ENCODE measurements at regions not wholly inside any gene's neighbourhood (a gene's known extent, or its start where the extent isn't known, plus 50 kb on each side); places are given as distances from the start of the nearest gene placed in this dataset.
"Not testable (repeated sequence)": the region's sequence is repeated elsewhere in the genome, so short reads cannot be mapped to it uniquely, and the experiment has no call there.

DNA sequence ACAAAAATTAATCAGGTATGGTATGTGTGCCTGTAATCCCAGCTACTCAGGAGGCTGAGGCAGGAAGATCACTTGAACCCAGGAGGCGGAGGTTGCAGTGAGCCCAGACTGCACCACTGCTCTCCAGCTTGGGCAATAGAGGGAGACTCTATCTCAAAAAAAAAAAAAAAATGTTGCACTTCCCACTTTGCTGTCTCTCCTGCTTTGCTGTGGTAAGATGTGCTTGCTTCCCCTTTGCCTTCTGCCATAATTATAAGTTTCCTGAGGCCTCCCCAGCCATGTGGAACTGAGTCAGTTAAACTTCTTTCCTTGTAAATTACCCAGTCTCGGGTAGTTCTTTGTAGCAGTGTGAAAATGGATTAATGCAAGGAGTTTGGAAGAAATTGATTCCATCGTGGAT lies 120.3 kb upstream of the CFAP20DC start:
- not testable (repeated sequence) for DNase-seq

DNA sequence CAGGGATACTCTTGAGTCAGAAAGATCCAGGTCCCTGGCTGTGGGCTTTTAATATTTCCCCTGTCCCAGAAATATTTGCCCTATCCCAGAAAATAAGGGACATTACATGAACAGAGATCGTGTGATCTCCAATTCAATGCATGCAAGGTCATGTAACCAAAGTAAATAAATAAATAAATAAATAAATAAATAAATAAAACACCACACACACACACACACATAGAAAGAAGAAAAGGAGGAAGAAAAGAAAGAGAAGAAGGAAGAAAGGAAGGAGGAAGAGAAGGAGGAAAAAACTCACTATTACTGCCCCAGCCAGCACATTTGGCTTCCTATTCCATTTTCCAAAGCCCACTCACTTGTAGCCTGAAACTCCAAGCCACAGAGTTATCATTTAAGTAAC lies 117.9 kb upstream of the CFAP20DC start:
- DNase-seq = no peak

DNA sequence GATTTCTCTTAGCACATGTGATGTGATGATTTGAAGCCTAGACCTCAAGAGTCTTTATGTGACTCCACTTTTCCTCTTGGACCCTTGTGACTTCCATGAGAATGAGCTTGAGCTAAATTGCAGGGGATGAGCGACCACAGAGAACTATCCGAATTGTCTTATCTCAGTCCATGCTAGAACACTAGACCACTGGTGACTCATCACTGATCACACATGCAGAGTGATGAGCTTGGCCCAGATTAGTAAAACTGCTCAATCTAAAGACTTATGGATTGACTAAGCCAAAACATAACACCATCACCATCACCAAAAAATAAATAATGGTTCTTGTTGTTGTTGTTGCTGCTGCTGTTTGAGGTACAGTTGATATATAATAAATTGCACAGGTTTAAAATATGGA lies 114.1 kb upstream of the CFAP20DC start:
- no peak for DNase-seq

DNA sequence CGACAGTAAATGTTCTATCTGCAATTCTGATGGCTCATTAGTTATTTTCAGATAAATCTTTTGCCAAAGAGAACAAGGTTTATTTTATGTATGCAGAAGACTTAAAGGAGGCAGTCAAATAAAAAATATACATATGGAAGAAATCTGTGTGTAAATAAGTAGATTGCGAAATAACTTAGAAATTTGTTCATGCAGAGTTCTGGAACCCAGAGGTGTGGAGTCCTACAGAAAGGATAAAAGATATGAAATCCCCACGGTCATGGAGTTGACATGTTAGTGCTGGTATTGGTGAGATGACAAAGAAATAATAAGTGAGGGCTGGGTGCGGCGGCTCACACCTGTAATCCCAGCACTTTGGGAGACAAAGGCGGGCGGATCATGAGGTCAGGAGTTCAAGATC lies 111.2 kb upstream of the CFAP20DC start:
- DNase-seq = no peak

DNA sequence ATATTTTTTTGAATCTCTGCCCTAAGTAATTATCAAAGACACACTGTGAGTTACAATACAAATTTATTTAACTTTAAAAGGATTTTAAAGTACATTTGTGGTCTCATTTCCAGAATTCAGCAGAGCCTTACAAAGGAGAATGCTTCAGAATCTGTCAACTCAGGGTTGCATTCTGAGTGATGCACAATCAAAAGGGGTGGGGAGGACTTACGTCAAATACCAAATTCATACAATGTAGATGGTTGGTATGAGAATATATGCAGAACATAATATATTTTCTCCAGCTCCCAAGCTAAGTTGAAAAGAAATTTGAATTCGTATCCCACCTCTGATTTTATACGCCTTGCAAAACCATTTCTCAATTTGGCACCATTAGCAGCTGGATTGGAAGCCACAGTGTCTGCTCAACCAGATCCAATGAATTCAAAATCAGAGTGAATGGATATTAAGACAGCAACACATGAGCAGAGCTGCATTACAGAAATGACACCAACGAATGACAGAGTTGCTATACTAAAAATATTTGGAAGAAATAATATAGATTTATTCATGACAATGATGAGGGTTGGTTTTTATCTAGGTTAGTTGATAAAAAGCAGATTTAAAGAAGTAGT lies 110.4 kb upstream of the CFAP20DC start:
- no peak for DNase-seq

DNA sequence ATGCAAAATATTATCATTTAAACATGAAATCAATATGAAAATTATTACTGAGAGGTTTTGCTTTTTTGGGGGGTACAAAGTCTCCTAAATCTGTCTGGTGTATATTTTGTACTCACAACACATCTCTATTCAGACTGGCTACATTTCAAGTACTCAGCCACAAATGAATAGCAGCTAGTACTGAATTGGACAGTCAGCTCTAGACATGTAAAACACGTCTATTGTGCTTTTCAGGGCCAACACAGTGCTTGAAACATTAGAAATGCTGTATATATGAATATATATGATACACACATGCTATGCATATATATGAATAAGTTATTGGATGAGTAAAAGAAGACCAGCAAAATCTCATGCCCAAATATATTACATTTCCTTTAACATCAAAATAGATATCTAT lies 103.8 kb upstream of the CFAP20DC start:
- DNase-seq = no peak

DNA sequence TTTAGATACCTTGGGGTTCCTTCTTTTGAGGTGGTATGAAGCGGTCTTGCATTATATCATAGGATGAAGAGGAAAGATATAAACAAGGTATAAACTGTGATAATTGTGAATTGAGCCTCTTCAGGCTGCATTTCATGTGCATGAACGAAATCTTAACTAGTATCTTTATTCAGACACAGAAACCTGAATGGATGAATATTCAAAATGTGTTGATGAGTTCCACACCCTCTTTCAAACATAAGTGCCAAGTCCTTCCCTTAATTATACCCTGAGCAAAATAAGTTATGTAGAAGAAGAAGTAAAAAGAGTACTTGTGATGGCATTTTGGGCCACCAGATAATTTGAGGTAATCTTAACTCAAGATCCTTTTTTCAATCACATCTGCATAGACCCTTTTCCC lies 103.1 kb upstream of the CFAP20DC start:
- DNase-seq = no peak

DNA sequence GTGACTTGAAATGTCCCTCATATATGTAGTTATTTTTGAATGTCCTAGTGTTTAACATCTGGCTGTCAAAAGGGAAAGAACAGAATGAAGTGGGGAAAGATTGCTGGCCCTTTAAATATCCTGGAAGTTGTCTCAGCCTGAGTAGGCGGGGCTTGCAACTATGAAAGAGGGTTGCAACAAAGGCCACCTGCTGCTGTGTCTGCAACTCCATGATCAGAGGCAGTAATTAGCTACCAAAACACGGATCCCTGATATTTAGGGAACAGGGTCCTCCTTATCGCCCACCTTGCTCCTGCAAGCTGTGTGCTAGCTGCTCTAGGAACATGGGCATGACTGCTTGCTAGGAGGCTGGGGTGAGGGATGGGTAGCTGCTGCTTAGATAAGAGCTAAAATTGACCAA lies 100.2 kb upstream of the CFAP20DC start:
- DNase-seq = no peak

DNA sequence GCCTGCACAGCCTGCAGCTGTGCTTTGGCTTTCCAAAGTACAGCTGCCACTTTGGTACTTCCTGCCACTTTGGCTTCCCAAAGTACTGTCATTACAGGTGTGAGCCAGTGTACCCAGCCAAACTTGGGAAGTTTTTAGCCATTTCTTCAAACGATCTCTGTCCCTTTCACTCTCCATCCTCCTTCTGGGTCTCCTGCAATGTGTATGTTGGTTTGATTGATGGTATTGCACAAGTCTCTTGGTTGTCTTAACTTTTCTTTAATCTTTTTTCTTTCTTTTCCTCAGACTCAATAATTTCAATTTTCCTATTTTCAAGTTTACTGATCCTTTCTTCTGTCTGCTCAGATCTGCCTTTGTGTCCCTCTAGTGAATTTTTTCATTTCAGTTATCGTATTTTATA lies 99.3 kb upstream of the CFAP20DC start:
- no peak for DNase-seq

DNA sequence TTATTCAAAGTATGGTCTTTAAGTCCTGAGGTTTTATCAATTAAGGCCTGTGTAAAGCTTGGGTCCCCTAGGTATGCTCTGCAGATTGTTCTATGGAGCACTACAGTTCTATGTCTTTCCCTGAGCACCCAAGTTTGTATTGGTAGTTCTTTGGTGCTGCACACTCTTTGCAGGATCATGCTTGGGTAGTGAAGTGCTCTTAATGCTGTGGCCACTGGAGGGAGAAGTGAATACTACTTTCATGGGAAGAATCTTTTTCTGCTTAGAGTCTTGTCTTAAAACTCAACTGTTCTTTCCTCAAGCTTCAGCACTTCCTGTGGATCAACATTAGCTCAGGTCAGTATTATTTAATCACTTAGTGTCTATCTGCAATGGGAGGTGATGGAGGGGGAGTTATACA lies 93.6 kb upstream of the CFAP20DC start:
- no peak for DNase-seq

DNA sequence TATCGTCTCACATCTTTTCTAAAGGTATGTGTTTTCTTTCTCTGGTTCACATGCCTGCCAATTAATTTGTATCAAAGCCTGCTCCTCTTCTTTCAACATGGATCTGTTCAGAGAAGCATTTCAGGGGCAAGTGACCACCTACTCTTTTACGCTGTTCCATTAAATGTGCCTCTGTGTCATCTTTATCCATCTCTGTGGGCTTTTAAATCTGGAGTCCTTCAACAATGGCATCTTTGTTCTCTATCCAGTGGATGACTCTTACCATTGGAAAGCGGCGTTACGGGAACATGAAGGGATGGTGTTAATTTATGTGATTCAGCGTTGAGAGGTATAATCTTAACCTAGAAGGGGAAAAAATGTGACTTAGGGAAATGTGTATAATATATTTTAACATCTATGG lies 92.7 kb upstream of the CFAP20DC start:
- DNase-seq = no peak

DNA sequence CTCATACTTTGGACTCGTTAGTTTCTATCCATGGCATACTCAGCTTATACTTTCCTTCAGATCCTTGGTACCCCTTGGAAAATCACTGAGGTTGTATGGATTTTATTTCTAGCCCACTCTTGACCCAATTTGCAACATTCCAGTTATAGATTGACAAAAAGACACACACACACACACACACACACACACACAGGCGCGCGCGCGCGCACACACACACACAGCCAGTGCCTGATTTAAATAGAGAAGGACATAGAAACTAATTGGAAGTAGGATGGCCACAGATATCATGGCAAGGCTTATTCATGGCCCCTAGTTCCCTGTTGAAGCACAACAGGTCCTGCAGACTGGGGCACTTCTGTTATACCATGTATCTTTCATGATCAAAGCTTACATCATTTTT lies 89.1 kb upstream of the CFAP20DC start:
- no peak for DNase-seq

DNA sequence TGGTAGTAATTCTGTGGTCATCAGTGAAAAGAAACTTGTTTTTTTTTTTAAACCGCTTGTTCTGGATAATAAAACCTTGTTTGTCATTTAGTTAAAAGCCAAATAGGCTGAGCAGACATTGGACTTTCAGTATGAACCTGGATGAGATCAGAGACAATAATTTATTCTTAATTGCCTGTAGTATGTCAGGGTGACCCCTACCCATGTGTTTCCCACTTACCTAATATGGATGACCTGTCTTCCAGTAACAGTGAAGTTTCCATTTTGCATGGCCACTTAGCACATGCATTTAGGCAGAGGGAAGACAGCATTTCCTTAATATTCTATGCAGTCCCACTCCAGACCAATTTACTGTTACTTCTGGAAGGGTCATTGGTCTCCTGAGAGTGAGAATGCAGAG lies 87.6 kb upstream of the CFAP20DC start:
- no peak for DNase-seq

DNA sequence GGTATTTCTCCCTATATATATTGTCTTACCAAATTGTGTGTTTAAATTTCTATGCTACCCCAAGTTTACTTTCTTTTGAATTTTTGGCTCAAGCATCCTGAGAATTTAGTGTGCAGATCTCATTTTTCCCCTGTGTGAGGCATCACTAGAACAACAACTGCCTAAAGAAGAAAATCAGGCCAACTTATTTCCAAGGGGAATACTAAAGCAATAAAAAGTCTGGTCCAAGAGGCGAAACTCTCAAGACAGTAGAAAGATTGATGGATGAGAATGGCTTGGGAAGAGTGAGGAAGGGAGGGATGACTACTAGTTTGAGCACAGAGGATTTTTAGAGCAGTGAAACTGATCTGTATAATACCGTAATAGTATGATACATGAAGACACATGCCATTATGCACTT lies 86.3 kb upstream of the CFAP20DC start:
- no peak for DNase-seq

DNA sequence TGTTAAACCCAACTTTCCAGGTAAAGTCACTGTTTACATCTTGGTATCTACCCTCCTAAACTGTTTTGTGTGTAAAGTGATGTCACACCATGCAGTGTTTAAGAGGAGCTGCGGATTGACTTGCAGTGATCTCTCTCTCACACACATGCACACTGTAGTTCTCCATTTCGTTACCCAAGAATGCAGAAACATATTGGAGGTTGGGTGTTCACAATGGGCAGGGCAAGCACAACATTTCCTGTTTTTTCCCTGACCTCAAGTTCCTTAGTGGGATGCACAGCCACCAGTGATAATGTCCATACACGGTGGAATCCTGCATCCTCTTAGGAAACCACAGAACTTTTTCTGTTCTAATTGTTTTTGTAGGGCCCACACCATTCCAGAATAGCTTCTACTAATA lies 85.3 kb upstream of the CFAP20DC start:
- no peak for DNase-seq

DNA sequence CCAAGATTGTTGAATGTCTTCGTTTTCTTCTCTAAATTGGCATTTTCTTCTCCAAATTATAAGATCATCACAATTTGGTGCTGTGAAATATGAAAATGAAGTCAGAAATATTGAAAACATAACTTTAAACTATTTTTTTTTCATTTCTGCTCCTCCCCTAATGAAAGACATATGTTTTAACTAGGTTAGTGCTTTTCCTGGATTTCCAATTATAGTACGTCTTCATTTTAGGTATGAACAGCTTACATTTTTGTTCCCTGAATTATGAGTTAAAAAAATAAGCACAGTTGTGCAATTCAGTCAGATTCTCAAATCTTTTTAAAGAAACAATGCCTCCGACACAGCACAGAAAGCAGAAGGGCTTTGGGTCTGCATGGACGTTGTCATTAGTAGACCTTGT lies 83.5 kb upstream of the CFAP20DC start:
- no peak for DNase-seq

DNA sequence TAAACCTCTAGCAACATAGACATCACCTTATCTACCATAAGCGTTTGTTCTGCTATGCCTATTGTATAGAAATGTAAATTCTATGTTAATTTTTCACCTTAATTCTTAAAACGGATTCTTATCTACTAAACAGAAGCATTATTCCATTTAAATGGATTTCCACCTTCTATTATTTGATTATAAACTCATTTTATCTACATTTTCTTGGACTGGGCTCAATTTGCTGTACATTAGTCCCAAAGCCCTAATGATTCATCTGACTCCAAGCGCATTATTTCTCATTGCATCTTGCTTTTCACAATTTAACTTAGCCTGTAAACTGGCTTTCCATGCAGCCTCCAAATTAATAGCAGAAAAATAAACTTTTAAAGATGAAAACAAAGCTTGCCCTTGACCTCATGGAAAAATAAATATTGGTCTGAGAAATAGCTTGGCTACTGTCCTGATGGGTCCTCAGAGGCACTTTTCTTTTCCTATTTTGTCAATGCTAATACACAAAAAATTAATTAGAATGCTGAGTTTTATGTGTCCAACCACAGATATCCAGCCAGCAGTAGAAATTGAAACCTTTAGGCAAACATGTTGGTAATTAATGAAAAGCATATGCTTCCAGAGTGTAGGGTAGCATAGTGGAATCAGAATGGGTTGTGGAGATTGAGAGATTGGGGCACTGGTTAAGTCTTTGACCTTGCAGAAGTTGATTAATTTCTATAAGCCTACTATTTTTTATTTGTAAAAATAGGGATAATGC lies 81.4 kb upstream of the CFAP20DC start:
- no peak for DNase-seq

DNA sequence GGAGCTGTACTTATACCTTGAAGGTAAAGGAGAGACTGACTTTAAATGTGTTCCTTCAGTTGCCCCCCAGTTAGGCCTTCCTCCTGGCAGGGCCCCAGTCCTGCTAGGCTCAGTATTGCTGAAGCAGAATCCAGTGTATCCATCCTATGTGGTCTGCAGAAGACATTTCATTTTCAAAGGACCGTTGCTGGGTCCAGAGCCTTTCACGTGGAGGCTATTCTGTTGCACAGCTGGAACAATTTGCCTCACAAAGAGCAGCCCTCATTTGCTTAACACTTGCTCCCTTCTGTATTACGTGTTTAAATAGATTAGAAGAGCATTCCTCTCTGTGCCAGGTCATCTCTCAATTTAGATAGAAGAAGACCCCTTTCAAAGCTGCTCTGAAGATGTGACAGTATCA lies 78.9 kb upstream of the CFAP20DC start:
- DNase-seq = no peak

DNA sequence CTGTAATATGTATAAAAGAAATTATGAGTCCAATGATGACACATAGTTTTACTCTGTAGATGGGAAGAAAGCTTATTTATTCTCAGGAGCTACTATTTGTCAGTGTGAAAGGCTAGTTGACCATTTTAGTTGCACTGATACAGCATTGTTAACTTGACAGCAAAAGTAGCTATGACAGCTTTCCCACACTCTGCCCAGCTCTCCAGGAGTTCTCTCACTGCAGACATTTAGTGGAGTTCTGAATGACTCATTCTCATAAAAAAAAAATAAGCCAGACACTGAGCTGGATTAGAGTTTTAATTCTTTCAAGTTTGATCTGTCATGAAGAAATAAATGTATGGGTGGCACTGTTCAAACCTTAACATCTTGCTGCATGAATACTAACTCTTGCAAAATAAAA lies 77.2 kb upstream of the CFAP20DC start:
- DNase-seq = no peak

DNA sequence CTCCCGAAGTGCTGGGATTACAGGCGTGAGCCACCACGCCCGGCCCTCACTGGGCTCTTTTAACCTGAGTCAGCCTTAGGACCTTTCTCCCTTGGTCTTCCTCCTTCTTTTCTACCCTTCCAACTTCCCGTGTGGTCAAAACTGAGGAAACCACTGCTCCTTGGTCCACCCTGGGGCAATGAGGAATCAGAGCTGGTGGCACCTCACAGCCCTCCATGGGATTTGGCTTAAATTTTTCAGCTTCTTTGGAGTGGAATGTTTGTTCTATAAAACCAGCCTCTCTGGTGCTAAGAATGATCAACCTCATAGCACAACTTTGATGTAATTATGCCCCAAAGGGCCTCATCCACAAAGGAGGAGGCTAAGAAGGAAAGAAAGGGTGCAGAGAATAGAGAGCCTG lies 76.6 kb upstream of the CFAP20DC start:
- no peak for DNase-seq

DNA sequence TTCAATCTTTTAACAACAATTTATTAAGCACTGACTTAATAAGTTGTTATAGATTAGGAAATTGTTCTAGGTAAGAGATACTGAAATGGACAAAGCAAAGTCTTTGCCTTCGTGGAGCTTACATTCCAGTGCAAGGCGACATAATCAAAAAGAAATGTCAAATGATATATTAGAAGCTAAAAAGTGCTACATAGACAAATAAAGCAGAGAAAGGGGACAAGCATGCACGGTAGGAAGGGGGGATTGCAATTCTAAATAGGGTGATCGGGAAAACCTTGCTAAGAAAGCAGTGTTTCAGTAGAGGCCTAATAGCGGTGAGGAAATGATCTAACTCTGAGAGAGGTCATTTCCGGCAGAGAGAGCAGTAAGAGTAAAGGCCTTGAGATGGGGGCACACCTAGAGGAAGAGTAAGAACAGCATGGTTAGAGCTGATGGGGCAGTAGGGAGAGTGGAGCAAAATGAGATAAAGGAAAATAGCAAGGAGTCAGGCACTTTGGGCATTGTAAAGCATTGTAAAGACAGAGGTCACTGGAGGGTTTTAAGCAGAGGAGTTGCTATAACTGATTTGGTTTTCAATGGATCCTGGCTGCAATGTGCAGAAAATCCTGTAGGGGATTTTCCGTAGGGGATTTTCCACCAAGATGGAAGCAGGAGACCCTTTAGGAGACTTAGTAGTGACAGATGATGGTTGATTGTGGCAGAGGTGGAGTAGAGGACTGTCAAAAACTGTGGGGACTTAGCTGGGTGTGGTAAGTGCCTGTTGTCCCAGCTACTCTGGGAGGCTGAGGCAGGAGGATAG lies 71.7 kb upstream of the CFAP20DC start:
- no peak for DNase-seq

DNA sequence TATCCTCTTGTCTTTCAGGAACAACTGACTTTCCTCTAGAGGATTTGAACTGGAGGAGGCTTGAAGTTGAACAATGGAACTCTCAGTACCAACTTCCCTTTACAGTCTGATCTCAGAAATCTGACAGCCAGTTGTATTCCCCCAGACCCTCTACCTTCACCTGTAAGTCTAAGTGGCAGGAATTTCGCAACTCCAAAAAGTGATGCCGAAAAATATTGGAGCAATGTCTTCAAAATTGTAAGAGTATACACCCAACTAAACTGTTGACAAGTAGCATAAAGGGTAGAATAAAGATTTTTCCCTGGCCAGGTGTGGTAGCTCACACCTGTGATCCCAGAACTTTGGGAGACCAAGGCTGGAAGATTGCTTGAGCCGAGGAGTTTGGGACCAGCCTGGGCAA lies 69.1 kb upstream of the CFAP20DC start:
- DNase-seq = no peak

DNA sequence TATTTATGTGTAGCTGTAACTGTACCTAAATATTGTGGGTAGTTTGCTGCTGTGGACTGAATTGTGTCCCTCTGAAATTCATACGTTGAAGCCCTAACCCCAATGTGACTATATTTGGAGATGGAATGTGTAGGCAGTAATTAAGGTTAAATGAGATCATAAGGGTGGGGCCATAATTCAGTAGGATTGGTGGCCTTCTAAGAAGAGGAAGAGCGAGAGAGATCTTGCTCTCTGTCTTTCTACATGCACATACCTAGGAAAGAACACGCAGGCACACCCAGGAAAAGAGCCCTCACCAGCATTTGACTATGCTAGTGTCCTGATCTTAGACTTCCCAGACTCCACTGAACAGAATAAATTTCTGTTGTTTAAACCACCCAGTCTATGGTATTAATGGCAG lies 67.6 kb upstream of the CFAP20DC start:
- no peak for DNase-seq

DNA sequence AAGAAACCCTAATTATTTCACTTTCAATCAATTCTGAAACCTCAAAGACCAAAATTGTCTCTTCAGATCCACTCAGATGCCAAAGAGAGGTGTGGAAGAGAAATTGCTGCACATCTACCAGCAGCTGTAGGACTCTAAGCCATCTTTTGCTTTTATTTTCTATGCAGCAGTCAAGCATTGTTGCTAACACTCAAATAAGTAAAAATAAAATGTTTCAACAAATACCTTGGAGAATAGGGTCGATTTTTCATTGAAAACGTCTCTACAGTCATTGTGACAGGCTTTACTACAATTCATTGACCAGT lies 66.4 kb upstream of the CFAP20DC start:
- DNase-seq = no peak

Data from NCI-H510A (cell line).